GM21423 (cell line): ENCODE measurements at regions not wholly inside any gene's neighbourhood (a gene's known extent, or its start where the extent isn't known, plus 50 kb on each side); places are given as distances from the start of the nearest gene placed in this dataset.
A peak's percentile ranks its signal among the peaks of the same experiment; 100 is the strongest.
"Not testable (repeated sequence)": the region's sequence is repeated elsewhere in the genome, so short reads cannot be mapped to it uniquely, and the experiment has no call there.

Experiments used
- ATAC-seq: cut with Tn5 transposase; IDR thresholded peaks from one replicate; pipeline ENCODE4 v1.9.1; 2021; ENCODE audit warnings: mild to moderate bottlenecking, moderate library complexity; ENCODE audit not compliant: unreplicated experiment

GRCh38 chr11:82396639-82397038, 337.0 kb downstream of the FAM181B start:
- ATAC-seq, result not testable (repeated sequence)

DNA sequence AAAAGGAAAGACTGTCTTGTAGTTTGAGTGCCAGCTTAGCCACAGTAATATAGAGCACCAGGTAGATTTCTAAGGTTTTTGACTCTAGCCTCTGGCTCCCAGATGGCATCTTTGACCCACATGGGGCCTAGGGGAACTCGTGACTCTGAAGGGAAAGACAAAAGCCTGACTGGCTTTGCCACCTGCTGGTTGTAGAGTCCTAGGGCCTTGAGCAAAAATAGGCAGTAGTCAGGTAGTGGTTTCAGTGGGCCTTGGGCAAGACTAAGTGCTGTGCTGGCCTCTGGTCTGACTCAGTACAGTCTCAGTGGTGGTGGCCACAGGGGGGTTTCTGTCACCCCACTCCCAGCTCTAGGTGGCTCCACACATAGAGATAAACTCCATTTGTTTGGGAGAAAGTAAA, 349.4 kb downstream of the FAM181B start:
- ATAC-seq, result no peak

DNA sequence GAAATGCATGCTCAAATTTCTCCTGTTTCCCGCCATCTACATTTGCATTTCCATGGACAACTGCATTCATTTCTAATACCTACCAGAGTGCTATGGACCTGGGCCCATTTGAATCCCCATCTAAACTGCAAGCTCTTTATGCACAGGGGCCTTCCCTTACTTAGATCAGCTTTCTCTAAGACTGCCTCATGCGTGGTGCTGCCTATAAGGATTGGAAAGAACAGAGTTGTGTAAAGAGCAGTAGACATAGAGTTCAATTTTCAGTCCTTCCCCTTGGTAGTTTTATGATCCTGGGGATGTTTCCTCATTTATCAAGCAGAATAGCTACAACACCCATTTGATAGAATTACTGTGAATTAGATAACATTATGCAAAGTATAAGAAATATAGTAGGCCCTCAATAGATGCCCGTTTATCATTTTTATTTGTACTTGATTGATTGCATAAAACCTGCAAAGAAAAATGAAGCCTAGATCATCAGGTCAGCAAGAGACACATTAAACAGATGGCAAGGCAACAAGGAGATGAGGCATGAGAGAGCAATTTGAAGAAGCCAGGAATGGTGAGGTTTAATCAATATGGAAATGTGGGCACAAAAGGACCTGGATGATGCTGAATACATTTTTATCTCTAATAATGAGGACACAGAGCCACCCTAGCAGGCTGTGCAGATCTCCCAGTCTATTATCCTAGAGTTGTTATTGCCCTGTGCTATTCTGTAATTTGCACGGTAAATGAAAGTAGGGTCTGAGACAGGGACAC, 359.7 kb downstream of the FAM181B start:
- no peak for ATAC-seq

GRCh38 chr11:82365351-82365750, 368.3 kb downstream of the FAM181B start:
- ATAC-seq, result no peak

DNA sequence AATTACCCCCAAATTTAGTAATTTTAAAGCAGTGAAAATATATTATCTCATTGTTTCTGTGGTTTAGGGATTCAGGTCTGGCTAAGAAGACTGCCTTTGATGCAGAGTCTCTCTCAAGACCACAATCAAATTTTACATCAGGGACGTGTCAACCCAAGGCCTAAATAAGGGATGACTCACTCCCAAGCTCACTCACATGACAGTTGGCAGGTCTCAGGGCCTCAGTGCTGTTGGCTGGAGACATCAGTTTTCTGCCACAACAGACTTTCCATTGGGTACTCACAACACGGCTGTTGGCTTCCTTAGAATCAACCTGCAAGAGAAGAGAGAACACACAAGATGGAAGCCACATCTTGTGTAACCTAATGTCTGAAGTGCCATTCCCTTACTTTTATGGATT, 377.3 kb downstream of the FAM181B start:
- no peak for ATAC-seq

DNA sequence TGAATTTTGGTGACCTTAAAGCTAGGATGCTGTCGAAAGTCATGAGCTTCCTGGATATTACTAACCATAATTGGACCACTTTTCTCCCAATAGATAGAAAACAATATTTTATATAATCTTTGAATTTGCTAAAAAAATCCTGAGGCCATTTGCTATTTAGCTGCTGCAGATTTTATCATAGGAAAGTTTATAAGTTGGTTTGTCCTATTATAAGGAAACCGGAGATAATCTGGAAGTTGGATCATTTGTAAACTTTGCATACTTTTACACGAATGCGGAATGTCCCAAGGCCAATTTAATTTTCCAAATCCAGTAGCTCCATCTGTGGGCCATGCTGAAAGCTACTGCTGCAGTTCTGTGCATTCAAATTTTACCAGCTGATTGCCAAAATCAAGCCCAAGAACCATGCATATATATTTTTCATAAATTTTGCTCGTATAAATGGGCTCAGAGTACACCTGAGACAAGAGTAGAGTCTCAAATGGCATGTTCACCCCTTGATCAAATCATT, 378.3 kb downstream of the FAM181B start:
- no peak for ATAC-seq

DNA sequence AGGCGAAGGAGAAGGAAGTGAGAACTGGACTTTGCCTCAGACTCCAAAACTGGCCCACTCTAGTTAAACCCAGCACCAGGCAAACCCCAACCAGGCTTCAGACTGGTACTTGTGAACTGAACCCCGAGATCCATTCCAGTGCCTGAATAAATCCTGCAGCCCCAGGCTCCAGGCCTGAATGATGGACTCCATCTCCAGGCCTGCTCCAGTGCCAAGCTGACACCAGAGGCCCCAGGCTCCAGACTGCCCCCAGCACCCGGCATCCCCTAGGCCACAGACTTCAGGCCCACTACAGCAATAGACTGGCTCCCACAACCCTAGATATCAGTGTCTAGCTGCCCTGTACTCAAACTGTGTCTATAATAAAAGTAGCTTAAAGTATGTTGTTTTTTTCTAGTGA, 406.8 kb downstream of the FAM181B start:
- no peak for ATAC-seq

DNA sequence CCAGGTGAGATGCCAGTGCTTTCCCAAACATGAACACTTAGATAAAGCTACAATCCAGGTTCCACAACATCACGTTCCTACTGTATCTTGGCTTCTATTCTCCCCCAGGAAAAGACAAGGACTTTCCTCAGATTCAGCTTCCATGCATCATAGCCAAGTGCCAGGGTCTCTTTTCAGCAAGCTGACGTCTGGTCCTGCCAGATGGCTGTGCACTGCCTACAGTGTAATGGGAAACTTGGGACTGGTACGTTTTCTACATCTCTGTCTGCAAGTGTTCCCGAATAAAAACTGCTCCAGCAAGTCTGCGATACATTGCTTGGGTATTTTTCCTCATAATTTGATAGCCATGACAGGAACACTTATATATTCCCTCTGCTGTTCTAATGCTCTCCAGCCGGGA, 412.5 kb downstream of the FAM181B start:
- no peak for ATAC-seq

- peak; percentile 67 for ATAC-seq
Measured at GRCh38 chr11:82315093-82315492, 418.6 kb downstream of the FAM181B start.

DNA sequence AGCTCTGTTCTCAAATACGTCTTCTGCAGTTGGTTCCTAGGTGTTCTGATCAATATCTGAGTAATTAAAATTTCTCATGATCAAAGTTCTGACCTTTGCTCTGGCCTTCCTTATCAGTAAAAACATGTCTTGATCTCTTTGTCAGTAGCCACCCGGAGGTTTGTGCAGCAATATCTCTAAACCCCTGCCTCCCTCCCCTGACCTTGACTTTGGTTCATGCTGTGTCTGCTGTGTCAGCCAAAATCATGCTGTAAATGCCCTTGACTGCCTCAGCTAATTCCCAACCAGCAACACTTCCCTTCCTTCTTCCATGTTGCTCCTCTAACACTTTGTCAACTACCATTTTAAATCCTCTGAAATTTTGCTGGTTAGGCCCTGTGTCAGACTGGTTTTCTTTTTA, 424.7 kb downstream of the FAM181B start:
- ATAC-seq, result no peak

DNA sequence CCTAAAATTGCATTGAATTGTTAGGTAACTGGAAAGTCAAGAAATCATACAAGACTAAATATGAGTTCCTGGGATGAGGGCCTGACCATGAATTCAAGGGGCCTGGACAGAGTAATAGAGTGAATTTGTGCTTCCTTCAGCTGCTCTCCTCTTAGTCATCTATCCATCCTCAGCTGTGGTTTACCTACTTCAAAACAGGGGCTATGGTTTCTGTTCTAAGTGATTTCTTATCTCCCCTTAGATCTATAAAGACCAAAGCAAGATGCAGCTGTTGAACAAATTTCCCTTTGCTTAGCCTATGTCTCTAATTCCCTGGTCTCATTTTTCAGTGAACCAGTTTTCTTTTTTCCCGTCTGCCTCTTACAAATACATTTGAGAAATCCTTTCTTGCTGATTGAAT, 428.5 kb downstream of the FAM181B start:
- no peak for ATAC-seq

DNA sequence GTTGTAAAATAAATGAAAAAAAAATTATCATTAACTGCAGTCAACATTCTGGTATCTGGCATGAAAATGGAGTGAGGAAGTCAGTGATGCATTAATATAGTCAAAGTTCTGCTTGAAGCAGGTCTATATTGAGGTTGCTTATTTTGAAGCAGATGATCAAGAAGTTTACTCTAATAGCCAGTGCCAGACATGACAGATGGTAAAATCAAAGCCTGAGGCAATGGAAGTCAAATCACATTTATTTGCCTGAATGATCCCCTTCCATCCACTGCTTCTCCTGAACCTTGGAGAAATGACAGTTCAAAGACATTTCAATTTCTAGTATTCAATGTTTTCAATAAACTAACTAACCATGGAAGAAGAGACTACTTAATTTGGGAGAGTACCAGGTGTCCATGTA, 430.0 kb downstream of the FAM181B start:
- no peak for ATAC-seq

GRCh38 chr11:82288471-82288870, 445.2 kb downstream of the FAM181B start:
- ATAC-seq, result no peak

DNA sequence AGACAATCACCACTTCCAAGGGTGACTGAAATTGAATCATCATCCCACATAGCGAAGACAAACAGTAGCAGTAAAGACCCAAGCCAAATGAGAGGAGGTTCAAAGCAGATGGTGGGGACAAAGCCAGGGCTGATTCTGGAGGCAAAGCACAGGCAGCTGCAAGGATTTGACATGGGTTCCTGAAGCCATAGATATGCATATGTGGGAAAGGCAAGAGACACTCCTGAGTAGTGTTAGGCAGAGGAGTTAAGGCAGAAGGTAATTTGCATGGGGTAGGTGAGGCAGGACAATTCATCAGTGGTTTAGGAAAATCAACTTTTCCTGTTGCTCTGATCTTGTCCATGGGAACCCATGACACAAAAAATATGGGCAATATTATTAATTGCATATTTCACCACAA, 462.8 kb downstream of the FAM181B start:
- no peak for ATAC-seq

DNA sequence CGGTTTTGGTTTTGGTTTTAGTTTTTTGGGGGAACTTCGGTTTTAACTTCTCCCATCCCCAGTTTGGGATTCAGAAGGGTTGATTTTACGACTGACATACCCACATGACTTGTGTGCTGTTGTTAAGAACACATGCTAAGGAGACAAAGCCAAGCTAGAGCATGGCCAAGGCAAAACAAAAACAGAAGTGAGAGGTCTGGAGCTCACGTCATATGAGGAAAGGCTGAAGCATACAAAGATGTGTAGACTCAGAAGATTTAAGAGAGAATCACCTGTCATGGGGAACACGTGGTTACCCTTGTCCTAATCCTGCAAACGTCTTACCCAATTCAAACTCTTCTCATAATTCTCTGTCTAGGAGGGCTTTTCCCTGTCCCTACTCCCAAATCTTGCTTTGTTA, 465.0 kb downstream of the FAM181B start:
- no peak for ATAC-seq

DNA sequence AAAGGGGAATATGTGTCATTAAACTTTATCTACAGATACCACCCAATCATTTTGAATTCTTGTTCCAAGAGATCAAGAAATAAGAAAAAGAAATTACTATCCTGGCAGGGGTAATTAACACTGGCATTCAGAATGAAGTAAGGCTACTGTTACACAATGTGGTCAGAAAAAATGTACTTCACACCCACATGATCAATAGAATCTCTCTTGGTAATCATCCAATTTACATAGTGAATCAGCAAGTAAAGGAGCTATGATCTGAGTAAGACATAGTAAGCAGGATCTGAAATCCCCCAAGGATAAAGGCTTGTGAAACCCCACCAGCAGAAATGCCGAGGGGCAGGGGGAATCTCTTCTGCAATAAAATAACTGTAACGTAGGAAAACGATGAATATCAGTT, 466.5 kb downstream of the FAM181B start:
- ATAC-seq, result no peak

GRCh38 chr11:82261367-82261766, 472.3 kb downstream of the FAM181B start:
- ATAC-seq, result no peak

GRCh38 chr11:82250047-82250446, 483.6 kb downstream of the FAM181B start:
- no peak for ATAC-seq

DNA sequence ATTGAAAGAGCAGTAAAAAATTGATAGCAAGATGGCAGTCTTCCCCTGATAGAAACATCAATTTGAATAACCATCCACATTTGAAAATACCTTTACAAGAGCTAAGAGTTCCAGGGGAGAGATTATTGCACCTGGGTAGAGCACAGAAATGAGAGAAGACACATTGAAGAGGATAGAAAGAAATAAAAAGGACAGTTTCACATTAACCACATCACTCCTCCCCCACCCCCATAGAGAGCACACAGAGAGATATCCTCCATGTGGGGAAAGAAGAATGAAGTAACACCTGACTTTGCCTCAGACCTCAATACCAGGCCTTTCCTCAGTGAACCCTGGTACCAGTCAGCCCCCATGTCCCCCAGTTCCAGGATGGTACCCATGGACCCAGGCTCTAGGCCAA, 486.7 kb downstream of the FAM181B start:
- no peak for ATAC-seq

DNA sequence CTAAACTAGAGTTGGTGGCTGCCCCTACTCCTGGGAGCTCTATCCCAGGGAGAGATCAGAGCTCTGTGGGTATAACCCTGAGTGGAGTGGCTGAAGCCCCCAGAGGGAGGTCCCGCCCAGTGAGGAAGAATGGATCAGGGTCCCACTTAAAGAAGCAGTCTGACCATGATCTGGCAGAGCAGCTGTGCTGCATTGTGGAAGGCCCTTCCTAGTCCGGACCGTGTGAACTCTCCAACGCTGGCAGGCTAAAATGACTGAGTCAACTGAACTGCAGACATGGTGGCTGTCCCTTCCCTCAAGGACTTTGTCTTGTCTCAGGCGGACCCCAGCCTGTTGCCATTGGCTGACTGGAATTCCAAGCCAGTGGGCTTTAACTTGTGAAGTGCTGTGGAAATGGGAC, 494.2 kb downstream of the FAM181B start:
- ATAC-seq, result no peak

GRCh38 chr11:82234256-82234655, 499.4 kb downstream of the FAM181B start:
- no peak for ATAC-seq

DNA sequence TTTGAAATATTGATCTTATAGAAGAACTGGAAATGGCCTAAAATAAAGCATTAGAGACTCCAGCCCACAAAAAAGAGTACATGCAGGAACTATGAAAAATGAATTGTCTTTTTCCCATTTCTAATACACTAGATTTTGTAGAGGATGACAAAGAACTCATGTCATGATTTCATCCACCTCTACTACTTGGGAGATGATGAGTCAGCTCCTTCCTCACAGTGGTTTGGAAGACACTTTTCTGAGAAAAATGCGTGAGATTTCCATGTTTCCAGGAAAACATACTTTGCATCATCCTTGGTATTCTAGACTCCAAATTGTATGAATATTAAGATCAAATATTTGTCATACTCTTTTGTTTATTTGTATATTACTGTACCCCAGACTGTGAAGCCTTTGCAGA, 500.5 kb downstream of the FAM181B start:
- ATAC-seq, result no peak

GRCh38 chr11:82229341-82229740, 504.3 kb downstream of the FAM181B start:
- ATAC-seq, result peak; percentile 73
